HG03095 (cell line): ENCODE measurements at regions not wholly inside any gene's neighbourhood (a gene's known extent, or its start where the extent isn't known, plus 50 kb on each side); places are given as distances from the start of the nearest gene placed in this dataset.
"Not testable (repeated sequence)": the region's sequence is repeated elsewhere in the genome, so short reads cannot be mapped to it uniquely, and the experiment has no call there.

Source experiments
- ATAC-seq: cut with Tn5 transposase; IDR thresholded peaks from one replicate; pipeline ENCODE4 v1.9.1; 2021; ENCODE audit warnings: moderate library complexity; ENCODE audit not compliant: unreplicated experiment

DNA sequence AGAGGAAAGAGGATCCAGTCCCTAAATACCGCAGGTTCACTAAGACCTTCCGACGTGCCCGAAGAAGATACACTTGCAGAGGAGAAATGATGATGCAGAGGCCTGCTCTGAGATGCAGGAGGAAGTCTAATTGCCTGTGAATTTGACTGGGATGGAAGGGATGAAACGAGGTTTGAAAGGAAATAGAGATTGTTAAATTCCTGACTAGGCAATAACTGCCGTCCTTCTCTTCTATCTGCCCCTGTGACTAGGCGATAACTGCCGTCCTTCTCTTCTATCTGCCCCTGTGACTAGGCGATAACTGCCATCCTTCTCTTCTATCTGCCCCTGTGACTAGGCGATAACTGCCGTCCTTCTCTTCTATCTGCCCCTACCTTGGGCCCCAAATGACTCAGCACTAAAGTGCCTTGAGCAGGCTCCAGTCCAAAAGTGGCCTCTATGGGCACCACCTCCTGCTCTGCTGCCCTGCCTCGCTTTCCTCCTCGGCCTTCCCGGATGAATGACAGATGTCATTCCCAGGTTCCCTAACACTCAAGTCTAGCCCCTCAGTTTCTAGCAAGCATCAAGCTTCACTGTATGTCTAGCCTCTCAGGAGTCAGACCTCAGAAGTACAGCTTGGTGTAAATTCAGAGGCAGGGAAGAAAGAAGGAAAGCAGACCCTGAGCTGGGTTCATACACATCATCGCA, 189.1 kb downstream of the FOXD4L6 start:
- not testable (repeated sequence) for ATAC-seq

DNA sequence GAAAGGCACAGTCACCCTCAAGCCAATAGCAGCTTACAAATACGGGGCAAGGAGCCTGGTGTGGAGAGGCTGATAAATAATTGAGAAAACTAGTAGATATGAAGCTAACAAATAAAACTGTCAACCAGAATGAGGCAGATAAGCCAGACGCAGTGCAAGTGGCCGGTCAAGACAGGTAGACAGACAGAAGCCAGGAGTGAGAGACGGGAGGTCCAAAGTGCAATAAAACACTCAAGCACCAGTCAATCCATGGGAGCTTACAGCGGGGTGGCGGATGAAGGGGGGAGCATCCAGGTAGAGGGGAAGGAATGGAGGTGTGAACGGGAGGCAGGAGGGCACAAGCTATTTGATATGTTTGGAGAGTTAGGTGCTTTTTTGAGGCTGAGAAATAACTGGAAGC, 193.1 kb downstream of the FOXD4L6 start:
- no peak for ATAC-seq

DNA sequence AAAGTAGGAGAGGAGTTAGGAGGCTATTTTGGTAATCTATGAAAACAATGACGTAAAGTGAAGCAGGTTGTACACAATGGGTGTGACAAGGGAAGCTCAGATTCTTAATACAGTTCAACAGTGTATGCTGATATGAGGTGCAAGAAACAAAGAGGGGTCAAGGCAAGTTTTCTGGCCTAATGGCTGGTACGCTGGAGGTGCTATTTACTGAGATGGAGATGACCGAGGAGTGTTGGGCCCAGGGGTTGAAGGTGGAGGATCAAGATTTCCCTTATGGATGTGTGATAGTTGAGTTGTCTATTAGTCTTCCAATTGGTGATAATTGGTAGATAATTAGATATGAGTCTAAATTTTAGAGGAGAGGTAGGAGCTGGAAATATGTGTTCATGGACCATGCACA, 194.0 kb downstream of the FOXD4L6 start:
- ATAC-seq = not testable (repeated sequence)

DNA sequence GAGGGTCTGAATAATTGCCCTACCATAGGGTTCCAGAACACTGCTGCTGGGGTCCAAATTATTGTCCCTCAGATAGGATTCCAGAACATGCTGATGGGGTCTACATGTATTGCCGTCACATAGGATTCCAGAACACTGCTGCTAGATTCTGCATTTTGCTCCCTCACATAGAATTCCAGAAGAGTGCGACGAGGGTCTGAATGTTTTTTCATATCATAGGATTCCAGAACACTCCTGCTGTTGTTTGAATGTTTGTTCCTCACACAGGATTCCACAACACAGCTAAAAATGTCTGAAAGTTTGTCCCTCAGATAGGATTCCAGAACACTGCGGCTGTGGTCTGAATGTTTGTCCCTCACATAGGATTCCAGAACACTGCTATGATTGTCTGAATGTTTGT, 198.1 kb downstream of the FOXD4L6 start:
- ATAC-seq = not testable (repeated sequence)

DNA sequence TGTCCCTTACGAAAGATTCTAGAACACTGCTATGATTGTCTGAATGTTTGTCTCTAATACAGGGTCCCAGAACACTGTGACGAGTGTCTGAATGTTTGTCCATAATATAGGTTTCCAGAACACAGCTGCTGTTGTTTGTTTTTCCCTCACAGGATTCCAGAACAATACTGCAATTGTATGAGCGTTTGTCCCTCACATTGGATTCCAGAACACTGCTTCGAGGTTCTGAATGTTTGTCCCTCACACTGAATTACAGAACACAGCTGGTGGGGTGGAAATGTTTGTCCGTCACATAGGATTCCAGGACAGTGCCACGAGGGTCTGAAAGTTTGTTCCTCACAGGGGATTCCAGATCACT, 199.0 kb downstream of the FOXD4L6 start:
- not testable (repeated sequence) for ATAC-seq

DNA sequence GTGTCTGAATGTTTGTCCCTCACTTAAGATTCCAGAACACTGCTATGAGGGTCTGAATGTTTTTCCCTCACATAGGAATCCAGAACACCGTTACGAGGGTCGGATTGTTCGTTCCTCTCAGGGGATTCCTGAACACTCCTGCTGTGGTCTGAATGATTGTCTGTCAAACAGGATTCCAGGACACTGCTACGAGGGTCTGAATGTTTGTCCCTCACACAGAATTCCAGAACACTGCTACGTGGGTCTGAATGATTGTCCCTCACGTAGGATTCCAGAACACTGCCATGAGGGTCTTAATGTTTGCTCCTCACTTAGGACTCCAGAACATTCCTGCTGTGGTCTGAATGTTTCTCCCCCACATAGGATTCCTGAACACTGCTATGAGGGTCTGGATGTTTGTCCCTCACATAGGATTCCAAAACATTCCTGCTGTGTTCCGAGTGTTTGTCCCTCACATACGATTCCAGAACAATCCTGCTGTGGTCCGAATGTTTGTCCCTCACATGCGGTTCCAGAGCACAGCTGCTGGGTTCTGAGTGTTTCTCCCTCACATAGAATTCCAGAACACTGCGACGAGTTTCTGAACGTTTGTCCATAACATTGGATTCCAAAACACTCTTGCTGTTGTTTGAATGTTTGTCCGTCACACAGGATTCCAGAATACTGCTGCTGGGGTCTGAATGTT, 199.5 kb downstream of the FOXD4L6 start:
- no peak for ATAC-seq

DNA sequence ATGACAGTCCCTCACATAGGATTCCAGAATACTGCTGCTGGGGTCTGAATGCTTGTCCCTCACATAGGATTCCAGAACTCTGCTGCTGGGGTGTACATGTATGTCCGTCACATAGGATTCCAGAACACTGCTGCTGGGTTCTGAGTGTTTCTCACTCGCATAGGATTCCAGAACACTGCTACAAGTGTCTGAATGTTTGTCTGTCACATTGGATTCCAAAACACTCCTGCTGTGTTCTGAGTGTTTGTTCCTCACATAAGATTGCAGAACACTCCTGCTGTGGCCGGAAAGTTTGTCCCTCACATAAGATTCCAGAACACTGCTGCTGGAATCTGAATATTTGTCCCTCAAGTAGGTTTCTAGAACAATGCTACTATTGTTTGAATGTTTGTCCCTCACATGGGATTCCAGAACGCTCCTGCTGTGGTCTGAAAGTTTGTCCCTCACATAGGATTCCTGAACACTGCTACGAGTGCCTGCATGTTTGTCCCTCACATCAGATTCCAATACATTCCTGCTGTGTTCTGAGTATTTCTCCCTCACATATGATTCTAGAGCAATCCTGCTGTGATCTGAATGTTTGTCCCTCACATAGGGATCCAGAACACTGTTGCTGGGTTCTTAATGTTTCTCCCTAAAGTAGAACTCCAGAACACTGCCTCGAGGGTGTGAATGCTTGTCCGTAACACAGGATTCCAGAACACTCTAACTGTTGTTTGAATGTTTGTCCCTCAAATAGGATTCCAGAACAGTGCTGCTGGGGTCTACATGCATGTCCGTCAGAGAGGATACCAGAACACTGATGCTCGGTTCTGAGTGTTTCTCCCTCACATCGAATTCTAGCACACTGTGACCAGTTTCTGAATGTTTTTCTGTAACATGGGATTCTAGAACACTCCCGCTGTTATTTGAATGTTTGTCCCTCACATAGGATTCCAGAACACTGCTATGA, 200.4 kb downstream of the FOXD4L6 start:
- ATAC-seq = no peak

DNA sequence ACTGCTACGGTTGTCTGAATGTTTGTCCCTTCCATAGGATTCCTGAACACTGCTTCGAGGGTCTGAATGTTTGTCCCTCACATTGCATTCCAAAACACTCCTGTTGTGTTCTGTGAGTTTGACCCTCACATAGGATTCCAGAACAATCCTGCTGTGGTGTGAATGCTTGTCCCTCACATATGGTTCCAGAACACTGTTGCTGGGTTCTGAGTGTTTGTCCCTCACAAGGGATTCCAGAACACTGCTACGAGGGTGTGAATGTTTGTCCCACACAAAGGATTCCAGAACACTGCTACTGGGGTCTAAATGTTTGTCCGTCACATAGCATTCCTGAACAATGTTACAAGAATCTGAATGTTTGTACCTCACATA, 201.2 kb downstream of the FOXD4L6 start:
- ATAC-seq = no peak

DNA sequence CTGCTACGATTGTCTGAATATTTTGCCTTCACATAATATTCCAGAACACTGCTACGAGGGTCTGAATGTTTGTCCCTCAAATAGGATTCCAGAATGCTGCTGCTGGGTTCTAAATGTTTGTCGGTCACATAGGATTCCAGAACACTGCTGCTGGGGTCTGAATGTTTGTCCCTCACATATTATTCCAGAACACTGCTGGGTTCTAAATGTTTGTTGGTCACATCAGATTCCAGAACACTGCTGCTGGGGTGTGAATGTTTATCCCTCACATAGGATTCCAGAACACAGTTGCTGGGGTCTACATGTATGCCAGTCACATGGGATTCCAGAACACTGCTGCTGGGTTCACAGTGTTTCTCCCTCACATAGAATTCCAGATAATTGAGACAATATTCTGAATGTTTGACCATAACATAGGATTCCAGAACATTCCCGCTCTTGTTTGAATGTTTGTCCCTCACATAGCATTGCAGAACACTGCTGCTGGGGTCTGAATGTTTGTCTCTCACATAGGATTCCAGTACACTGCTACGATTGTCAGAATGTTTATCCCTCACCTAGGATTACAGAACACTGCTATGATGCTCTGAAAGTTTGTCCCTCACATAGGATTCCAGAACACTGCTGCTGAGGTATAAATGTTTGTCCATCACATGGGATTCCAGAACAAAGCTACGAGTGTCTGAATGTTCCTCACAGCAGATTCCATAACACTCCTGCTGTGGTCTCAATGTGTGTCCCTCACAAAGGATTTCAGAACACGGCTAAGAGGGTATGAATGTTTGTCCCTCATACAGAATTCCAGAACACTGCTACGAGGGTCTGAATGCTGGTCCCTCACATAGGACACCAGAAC, 201.8 kb downstream of the FOXD4L6 start:
- no peak for ATAC-seq

DNA sequence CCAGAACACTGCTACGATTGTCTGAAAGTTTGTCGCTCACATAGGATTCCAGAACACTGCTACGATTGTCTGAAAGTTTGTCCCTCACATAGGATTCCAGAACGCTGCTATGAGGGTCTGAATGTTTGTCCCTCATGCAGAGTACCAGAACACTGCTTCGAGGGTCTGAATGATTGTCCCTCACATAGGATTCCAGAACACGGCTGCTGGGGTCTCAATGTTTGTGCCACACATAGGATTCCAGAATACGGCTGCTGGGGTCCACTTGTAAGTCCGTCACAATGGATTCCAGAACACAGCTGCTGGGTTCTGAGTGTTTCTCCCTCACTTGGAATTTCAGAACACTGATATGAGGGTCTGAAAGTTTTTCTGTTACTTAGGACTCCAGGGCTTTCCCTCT, 203.3 kb downstream of the FOXD4L6 start:
- no peak for ATAC-seq

DNA sequence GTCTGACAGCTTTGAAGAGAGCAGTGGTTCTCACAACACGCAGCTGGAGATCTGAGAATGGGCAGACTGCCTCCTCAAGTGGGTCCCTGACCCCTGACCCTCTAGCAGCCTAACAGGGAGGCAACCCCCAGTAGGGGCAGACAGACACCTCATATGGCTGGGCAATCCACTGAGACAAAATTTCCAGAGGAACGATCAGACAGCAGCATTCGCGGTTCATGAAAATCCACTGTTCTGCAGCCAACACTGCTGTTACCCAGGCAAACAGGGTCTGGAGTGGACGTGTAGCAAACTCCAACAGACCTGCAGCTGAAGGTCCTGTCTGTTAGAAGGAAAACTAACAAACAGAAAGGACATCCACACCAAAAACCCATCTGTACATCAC, 212.1 kb downstream of the FOXD4L6 start:
- not testable (repeated sequence) for ATAC-seq

DNA sequence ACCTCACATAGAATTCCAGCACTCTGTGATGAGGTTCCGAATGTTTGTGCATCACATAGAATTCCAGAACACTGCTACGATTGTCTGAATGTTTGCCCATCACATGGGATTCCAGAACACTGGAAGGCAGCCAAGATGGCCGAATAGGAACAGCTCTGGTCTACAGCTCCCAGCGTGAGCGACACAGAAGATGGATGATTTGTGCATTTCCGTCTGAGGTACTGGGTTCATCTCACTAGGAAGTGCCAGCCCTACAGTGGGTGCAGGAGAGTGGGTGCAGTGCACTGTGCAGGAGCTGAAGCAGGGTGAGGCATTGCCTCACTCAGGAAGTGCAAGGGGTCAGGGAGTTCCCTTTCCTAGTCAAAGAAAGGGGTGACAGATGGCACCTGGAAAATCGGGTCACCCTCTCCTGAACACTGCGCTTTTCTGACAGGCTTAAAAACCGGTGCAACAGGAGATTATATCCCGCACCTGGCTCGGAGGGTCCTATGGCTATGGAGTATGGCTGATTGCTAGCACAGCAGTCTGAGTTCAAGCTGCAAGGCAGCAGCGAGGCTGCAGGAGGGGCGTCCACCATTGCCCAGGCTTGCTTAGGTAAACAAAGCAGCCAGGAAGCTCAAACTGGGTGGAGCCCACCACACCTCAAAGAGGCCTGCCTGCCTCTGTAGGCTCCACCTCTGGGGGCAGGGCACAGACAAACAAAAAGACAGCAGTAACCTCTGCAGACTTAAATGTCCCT, 212.7 kb downstream of the FOXD4L6 start:
- ATAC-seq = not testable (repeated sequence)

DNA sequence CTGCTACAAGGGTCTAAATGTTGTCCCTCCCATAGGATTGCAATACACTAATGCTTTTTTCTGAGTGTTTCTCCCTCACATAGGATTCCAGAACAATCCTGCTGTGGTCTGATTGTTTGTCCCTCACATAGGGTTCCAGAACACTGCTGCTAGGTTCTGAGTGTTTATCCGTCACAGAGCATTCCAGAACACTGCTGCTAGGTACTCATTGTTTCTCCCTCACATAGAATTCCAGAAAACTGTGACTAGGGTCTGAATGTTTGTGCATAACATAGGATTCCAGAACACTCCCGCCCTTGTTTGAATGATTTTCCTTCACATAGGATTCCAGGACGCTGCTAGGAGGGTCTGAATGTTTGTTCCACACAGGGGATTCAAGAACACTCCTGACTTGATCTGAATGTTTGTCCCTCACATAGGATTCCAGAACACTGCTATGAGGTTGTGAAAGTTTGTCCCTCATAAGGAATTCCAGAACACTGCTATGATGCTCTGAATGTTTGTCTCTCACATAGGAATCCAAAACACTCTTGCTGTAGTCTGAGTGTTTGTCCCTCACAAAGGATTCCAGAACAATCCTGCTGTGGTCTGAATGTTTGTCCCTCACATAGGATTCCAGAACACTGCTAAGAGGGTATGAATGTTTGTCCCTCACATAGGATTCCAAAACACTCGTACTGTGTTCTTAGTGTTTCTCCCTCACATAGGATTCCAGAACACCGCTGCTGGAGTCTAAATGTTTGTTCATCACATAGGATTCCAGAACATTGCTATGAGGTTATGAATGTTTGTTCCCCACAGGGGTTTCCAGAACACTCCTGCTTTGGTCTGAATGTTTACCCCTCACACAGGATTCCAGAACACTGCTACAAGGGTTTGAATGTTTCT, 213.5 kb downstream of the FOXD4L6 start:
- no peak for ATAC-seq

DNA sequence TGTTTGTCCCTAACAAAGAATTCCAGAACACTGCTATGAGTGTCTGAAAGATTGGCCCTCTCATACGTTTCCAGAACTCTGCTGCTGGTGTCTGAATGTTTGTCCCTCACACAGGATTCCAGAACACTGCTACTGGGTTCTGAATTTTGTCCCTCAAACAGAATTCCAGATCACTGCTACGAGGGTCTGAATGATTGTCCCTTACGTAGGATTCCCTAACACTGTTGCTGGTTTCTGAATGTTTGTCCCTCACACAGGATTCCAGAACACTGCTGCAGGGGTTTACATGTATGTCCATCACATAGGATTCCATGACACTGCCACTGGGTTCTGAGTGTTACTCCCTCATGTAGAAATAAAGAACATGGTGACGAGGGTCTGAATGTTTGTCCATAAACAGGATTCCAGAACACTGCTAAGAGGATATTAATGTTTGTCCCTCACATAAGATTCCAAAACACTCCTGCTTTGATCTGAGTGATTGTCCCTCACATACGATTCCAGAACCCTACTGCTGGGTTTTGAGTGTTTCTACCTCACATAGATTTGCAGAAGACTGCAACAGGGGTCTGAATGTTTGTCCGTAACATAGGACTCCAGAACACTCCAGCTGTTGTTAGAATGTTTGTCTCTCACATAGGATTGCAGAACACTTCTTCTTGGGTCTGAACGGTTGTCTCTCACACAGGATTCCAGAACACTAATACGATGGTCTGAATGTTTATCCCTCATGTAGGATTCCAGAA, 214.4 kb downstream of the FOXD4L6 start:
- no peak for ATAC-seq

DNA sequence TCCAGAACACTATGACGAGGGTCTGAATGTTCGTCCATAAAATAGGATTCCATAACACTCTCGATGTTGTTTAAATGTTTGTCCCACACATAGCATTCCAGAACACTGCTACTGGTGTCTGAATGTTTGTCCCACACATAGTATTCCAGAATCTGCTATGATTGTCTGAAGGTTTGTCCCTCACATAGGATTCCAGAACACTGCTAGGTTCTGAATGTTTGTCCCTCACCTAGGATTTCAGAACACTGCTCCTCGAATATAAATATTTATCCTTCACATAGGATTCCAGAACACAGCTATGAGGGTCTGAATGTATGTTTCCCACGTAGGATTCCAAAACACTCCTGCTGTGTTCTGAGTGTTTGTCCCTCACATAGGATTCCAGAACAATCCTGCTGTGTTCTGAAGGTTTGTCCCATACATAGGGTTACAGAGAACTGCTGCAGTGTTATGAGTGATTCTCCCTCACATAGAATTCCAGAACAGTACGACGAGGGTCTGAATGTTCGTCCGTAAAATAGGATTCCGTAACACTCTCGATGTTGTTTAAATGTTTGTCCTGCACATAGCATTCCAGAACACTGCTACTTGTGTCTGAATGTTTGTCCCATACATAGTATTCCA, 215.3 kb downstream of the FOXD4L6 start:
- no peak for ATAC-seq

DNA sequence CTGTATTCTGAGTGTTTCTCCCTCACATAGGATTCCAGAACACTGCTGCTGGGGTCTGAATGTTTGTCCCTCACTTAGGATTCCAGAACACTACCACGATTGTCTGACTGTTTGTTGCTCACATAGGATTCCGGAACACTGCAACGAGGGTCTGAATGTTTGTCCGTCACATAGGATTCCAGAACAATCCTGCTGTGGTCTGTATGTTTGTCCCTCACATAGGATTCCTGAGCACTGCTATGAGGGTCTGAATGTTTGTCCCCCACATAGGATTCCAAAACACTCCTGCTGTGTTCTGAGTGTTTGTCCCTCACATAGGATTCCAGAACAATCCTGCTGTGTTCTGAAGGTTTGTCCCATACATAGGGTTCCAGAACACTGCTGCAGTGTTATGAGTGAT, 215.8 kb downstream of the FOXD4L6 start:
- not testable (repeated sequence) for ATAC-seq

DNA sequence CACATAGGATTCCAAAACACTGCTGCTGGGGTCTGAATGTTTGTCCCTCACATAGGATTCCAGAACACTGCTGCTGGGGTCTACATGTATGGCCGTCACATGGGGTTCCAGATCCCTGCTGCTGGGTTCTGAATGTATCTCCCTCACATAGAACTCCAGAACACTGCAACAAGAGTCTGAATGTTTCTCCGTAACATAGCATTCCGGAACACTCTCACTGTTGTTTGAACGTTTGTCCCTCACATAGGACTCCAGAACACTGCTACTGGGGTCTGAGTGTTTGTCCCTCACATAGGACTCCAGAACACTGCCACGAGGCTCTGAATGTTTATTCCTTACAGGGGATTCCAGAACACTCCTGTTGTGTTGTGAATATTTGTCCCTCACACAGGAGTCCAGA, 216.8 kb downstream of the FOXD4L6 start:
- ATAC-seq = no peak

DNA sequence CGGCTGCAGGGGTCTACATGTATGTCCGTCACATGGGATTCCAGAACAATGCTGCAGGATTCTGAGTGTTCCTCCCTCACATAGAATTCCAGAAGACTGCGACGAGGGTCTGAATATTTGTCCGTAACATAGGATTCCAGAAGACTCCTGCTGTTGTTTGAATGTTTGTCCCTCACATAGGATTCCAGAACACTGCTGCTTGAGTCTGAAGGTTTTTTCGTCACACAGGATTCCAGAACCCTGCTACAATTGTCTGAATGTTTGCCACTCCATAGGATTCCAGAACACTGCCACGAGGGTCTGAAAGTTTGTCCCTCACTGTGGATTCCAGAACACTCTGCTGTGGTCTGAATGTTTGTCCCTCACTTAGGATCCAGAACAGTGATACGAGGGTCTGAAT, 217.5 kb downstream of the FOXD4L6 start:
- ATAC-seq = not testable (repeated sequence)
